ENCODE measurements at regions not wholly inside any gene's neighbourhood (a gene's known extent, or its start where the extent isn't known, plus 50 kb on each side); places are given as distances from the start of the nearest gene placed in this dataset.

DNA sequence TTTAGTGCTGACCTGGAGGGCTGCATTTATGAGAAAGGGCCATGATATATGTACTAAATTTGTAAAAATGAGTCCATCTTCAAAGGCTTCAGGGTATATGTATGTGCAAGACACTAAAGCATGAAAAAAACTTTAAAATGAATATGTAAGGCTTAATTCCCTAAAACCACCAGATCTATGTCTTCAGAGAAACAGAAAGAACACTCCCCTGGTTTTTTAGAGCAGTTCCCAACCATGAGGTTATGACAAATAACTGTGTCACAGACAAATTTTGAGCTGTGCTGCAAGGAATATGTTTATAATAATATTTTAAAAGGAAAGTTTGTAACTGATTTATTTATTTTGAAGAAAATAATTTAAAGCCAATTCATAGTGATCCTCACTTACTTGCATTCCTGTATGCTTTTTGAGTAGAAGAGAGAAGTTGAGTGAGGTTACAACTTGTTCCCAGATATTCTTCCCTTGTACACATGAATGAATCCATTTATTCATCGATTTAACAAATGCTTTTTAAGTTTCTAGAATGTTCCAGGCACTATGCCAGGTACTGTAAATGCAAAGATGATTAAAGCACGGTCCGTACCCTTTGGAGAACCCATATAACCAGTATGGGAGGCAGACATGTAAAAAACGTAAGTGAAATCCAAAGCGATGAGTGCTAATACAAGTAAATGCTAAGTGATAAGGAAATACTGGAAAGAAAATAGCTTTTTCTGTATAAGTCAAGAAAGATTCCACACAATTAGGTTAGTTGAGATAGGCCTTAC, 295.2 kb upstream of the DIAPH2 start:
- no peaks in the 10 kb centered on the region for H3K4me1 ChIP-seq
- WGBS, 5 donors, result 41 to 51% (median 44%) methylated on average over 5 of the region's 5 CpGs
- H3K27me3 ChIP-seq, result no peaks in the 10 kb centered on the region
- H3K9me3 ChIP-seq, result no peaks in the 10 kb centered on the region
- DNase-seq, result no peak
- intact Hi-C loops (cut with DNase I; ENCODE audit: low total_unique reads), result no loop called here
- no peak overlapping the region for H3K4me3 ChIP-seq
- H3K27ac ChIP-seq, result no peak overlapping the region
- TF ChIP-seq POLR2A (IDR thresholded peaks at IDR 0.05) (no peak), POLR2AphosphoS5 (IDR thresholded peaks at IDR 0.05) (no peak), EP300 (IDR thresholded peaks at IDR 0.05) (no peak)
- TF ChIP-seq, protein P1, sequence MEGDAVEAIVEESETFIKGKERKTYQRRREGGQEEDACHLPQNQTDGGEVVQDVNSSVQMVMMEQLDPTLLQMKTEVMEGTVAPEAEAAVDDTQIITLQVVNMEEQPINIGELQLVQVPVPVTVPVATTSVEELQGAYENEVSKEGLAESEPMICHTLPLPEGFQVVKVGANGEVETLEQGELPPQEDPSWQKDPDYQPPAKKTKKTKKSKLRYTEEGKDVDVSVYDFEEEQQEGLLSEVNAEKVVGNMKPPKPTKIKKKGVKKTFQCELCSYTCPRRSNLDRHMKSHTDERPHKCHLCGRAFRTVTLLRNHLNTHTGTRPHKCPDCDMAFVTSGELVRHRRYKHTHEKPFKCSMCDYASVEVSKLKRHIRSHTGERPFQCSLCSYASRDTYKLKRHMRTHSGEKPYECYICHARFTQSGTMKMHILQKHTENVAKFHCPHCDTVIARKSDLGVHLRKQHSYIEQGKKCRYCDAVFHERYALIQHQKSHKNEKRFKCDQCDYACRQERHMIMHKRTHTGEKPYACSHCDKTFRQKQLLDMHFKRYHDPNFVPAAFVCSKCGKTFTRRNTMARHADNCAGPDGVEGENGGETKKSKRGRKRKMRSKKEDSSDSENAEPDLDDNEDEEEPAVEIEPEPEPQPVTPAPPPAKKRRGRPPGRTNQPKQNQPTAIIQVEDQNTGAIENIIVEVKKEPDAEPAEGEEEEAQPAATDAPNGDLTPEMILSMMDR (IDR thresholded peaks at IDR 0.05), result no peak
- no peaks in the 10 kb centered on the region for H3K36me3 ChIP-seq

DNA sequence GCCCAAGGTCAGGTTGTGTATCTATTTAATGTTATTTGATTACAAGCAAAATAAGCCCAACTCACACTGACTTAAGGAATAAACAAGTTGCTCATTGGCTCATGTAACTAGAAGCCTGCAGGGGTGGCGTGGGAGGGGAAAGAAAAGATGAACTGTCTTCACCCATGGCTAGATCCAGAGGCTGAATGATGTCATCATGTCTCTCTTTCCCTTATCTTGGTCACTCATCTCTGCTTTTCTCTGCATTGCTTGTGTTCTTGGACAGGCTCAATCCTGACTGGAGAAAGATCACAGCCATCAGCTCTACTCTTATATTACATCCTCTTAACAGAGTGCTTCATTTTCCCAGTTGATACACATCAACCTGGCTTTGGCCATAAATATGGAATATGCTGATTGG, 290.0 kb upstream of the DIAPH2 start:
- Histone ChIP-seq H3K4me3 (no peak overlapping the region), H3K9me3 (no peaks in the 10 kb centered on the region), H3K36me3 (no peaks in the 10 kb centered on the region), H3K27ac (no peak overlapping the region), H3K27me3 (no peaks in the 10 kb centered on the region), H3K4me1 (no peaks in the 10 kb centered on the region)
- no peak for DNase-seq
- 40 to 88% (median 75%) methylated on average over 1 of the region's 1 CpG for WGBS, 5 donors
- intact Hi-C loops (cut with DNase I; ENCODE audit: low total_unique reads), result no loop called here
- TF ChIP-seq POLR2A (IDR thresholded peaks at IDR 0.05), result no peak
- no peak for TF ChIP-seq EP300 (IDR thresholded peaks at IDR 0.05)
- TF ChIP-seq, protein P1 (IDR thresholded peaks at IDR 0.05), result no peak
- no peak for TF ChIP-seq POLR2AphosphoS5 (IDR thresholded peaks at IDR 0.05)

DNA sequence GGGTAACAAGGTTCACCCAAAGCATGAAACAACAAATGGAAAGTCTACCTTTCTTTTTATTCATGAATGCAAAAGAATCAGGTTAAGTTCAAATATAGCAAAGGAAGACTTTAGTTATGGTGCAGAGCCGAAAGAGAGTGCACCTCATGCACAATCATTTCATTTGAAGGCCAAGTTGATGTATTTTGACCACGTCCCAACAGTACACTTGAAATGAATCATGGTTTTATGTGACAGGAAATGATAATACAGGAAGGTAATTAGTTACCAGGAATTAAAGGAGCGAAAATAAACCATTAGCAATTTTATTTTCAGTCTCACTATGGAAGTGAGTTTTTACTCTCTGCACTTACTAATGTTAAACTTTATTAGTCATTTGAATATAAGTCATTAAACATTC, 281.2 kb upstream of the DIAPH2 start:
- Histone ChIP-seq H3K36me3 (no peaks in the 10 kb centered on the region), H3K4me1 (peaks cover 0 to 20% (median 10%) of the 10 kb centered on the region in 4 donors), H3K27me3 (no peaks in the 10 kb centered on the region), H3K9me3 (no peaks in the 10 kb centered on the region), H3K27ac (no peak overlapping the region), H3K4me3 (no peak overlapping the region)
- intact Hi-C loops (cut with DNase I; ENCODE audit: low total_unique reads), result no loop called here
- TF ChIP-seq POLR2AphosphoS5 (IDR thresholded peaks at IDR 0.05) (no peak), POLR2A (IDR thresholded peaks at IDR 0.05) (no peak), EP300 (IDR thresholded peaks at IDR 0.05) (no peak)
- TF ChIP-seq, protein P1 (IDR thresholded peaks at IDR 0.05), result no peak
- DNase-seq, result no peak
- 37 to 67% (median 59%) methylated on average over 3 of the region's 3 CpGs for WGBS, 5 donors

DNA sequence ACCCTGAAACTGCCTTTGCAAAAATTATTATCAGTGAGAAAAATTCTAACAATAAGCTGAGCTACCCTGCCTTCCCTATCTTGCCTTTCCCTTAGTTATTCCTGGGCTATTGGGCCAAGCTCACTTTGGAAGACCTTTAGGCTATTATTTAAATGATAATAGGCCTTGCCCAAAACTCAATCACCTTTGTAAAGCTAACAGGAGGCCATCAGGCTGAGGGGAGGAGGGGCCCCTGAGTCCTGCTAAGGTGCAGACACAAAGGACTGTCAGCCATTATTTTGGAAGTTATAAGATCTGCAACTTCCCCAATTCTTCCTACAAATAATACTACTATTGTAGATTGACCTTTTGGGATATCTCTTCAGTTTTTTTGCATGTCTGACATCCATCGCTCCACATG, 278.8 kb upstream of the DIAPH2 start:
- Histone ChIP-seq H3K27ac (no peak overlapping the region), H3K36me3 (no peaks in the 10 kb centered on the region), H3K9me3 (no peaks in the 10 kb centered on the region), H3K4me1 (peaks cover 0 to 21% (median 10%) of the 10 kb centered on the region in 4 donors), H3K4me3 (no peak overlapping the region), H3K27me3 (no peaks in the 10 kb centered on the region)
- intact Hi-C loops (cut with DNase I; ENCODE audit: low total_unique reads), result no loop called here
- 90 to 100% (median 100%) methylated on average over 1 of the region's 1 CpG for WGBS, 5 donors
- no peak for DNase-seq
- no peak for TF ChIP-seq POLR2AphosphoS5 (IDR thresholded peaks at IDR 0.05)
- no peak for TF ChIP-seq POLR2A (IDR thresholded peaks at IDR 0.05)
- TF ChIP-seq EP300 (IDR thresholded peaks at IDR 0.05), result no peak
- TF ChIP-seq, protein P1 (IDR thresholded peaks at IDR 0.05), result no peak
